ENCODE measurements at regions not wholly inside any gene's neighbourhood (a gene's known extent, or its start where the extent isn't known, plus 50 kb on each side); places are given as distances from the start of the nearest gene placed in this dataset.
"Not testable (repeated sequence)": the region's sequence is repeated elsewhere in the genome, so short reads cannot be mapped to it uniquely, and the experiment has no call there.

- no peak for DNase-seq (ENCODE audit: low read depth, low spot score)
Observed at GRCh38 chr1:91098299-91098906, 76.6 kb upstream of the ZNF644 start.

GRCh38 chr1:91095321-91095720 is 73.5 kb upstream of the ZNF644 start:
- not testable (repeated sequence) for DNase-seq (ENCODE audit: low read depth, low spot score)

DNA sequence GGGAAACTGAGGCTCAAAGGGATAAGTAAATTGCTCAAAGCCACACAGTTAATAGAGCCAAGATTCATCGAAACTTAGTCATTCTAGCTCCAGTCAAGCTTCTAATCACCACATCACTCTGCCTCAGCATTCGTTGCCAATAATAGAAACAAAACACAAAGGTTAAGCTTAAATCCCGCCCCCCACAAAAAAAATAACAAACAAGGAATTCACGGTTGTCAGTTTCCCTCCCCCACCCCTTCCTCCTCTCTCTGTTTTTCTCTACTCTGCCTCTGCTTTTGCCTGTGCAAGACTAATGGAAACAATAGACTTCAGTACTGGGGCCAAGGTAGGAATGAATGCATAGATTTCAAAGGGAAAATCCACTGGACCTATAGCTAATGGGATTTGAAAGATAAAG is 70.7 kb upstream of the ZNF644 start:
- DNase-seq (ENCODE audit: low read depth, low spot score): no peak

- no peak for DNase-seq (ENCODE audit: low read depth, low spot score)
Observed at GRCh38 chr1:91091812-91092211, 70.0 kb upstream of the ZNF644 start.

- DNase-seq (ENCODE audit: low read depth, low spot score): no peak
Observed at GRCh38 chr1:91080650-91081049, 58.8 kb upstream of the ZNF644 start.

- no peak for DNase-seq (ENCODE audit: low read depth, low spot score)
Observed at GRCh38 chr1:91078859-91079258, 57.0 kb upstream of the ZNF644 start.

DNA sequence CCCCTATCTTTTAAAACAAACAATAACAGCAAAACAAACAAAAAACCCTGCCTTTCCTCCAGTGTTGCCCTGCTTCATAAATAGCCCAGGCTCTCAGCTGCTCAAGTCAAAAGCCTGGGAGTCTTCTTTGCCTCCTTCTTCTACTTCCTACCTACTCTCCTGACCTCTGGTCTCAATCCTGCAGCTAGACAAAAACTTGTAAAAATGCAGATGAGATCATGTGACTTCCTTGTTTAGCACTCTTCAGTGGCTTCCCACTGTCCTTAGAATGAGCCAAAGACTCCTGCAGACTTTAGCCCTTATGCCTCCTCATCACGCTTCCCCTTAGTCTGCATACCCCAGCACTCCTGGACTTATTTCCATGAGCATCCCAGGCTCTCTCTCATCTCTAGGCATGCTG is 55.0 kb upstream of the ZNF644 start:
- DNase-seq (ENCODE audit: low read depth, low spot score): no peak

- DNase-seq (ENCODE audit: low read depth, low spot score): no peak
Observed at GRCh38 chr1:91075233-91076135, 53.6 kb upstream of the ZNF644 start.

DNA sequence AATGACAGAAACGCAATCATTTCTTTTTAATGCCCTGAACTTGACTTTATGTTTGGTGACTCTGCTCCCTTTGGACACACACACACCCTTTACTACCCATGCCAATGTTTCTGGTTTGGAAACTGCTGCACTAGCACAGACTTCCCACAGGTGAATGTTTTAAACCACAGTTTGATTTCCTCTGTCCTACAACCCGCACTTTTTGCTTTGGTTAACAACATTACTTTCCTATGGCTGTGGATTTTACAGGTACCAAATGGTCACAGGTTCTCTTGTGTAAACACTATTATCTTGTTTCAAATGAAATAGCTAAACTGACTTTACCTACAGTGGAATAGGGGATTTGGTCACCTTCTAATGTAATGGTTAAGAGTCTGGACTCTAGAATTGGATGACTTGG is 51.5 kb upstream of the ZNF644 start:
- DNase-seq (ENCODE audit: low read depth, low spot score): no peak

DNA sequence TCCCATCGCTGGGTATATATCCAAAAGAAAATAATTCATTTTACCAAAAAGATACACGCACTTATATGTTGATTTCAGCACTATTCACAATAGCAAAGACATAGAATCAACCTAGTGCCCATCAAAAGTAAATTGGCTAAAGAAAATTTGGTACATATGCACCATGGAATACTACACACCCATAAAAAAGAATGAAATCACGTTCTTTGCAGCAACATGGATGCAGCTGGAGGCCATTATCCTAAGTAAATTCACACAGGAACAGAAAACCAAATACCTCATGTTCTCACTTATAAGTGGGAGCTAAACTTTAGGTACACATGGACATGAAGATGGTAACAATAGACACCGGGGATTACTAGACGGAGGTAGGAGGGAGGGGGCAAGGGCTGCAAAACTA is 50.0 kb upstream of the ZNF644 start:
- no peak for DNase-seq (ENCODE audit: low read depth, low spot score)

All from pulmonary artery endothelial cell (primary cell).